ENCODE measurements at regions not wholly inside any gene's neighbourhood (a gene's known extent, or its start where the extent isn't known, plus 50 kb on each side); places are given as distances from the start of the nearest gene placed in this dataset.

GRCh38 chr21:25487046-25487594, 120.2 kb downstream of the MRPL39 start:
- H3K4me1 ChIP-seq (ENCODE audit: control insufficient read depth, insufficient read depth, low read length) = no peaks in the 10 kb centered on the region
- TF ChIP-seq CTCF (conservative IDR thresholded peaks at IDR 0.05; ENCODE audit: low read depth, low read length) (no peak), RAD21 (IDR thresholded peaks at IDR 0.05; ENCODE audit: low read length) (no peak), RFX5 (IDR thresholded peaks at IDR 0.05; ENCODE audit: low read depth, low read length) (no peak)
- no peak overlapping the region for H3K18ac ChIP-seq (ENCODE audit: low read depth, low read length)
- no CpG with 5 or more reads among the region's 3 CpGs for WGBS, 2 experiments (ENCODE audit: extremely low coverage in 2 of 2, insufficient read length in 1 of 2)
- H3K14ac ChIP-seq (replicated peaks; ENCODE audit: low read depth, low read length) = no peak overlapping the region
- H3K56ac ChIP-seq (ENCODE audit: extremely low read depth, insufficient read depth, low read length) = no peak overlapping the region
- H2BK5ac ChIP-seq (ENCODE audit: low read depth, low read length, poor library complexity, severe bottlenecking) = no peak overlapping the region
- DNase-seq = no peak
- dilution Hi-C loops (cut with HindIII; ENCODE audit: low sequenced_read_pairs, unreplicated experiment) = no loop called here
- no peak overlapping the region for H2AK9ac ChIP-seq (replicated peaks; ENCODE audit: low read depth, low read length, poor library complexity)
- H4K8ac ChIP-seq (ENCODE audit: low read depth in 2 of 2, low read length in 2 of 2) = no peak overlapping the region
- no peak overlapping the region for H3K4me2 ChIP-seq (ENCODE audit: low read depth, low read length)
- no peak overlapping the region for H3K27ac ChIP-seq (ENCODE audit: insufficient read depth, low read length)
- intact Hi-C loops (cut with micrococcal nuclease) = no loop called here
- H2BK20ac ChIP-seq (ENCODE audit: low read depth, low read length) = no peak overlapping the region
- no peak overlapping the region for H2BK120ac ChIP-seq (ENCODE audit: low read depth, low read length)
- in situ Hi-C loops (cut with MboI; ENCODE audit: low sequenced_read_pairs) = no loop called here
- H2AK5ac ChIP-seq (ENCODE audit: low read depth, low read length) = no peak overlapping the region
- ChIA-PET POLR2A (ENCODE audit: unreplicated experiment) (interaction anchor here (0.6 kb wide), 1 partner anchor 234 kb away, joined by 3 read pairs; no protein-coding TSS in a partner anchor), CTCF (interaction anchor here (0.6 kb wide), 1 partner anchor 591 kb away, joined by 4 read pairs; no protein-coding TSS in a partner anchor)
- BruUV-seq (replicated peaks) = no TSS peak
- H4K91ac ChIP-seq (ENCODE audit: insufficient read depth, low read depth, low read length) = no peak overlapping the region
- no peak overlapping the region for H3K4me3 ChIP-seq (ENCODE audit: insufficient read depth, low read depth, low read length)
- H3K9me3 ChIP-seq (ENCODE audit: control insufficient read depth, insufficient read depth, low read length) = no peaks in the 10 kb centered on the region
- ATAC-seq (ENCODE audit: low read depth) = no peak
- no peak overlapping the region for H3K4ac ChIP-seq (ENCODE audit: low read depth, low read length)
- H3K9ac ChIP-seq (ENCODE audit: low read depth, low read length) = no peak overlapping the region
- no peak overlapping the region for H2BK15ac ChIP-seq (ENCODE audit: low read depth, low read length)
- no peaks in the 10 kb centered on the region for H3K79me1 ChIP-seq (ENCODE audit: low read depth in 1 of 2, low read length in 2 of 2)
- no peaks in the 10 kb centered on the region for H3K9me1 ChIP-seq (ENCODE audit: insufficient read depth, low read length)
- no peaks in the 10 kb centered on the region for H4K20me1 ChIP-seq (ENCODE audit: insufficient read depth, low read length)
- no peak overlapping the region for H4K5ac ChIP-seq (ENCODE audit: low read depth, low read length)
- no peak overlapping the region for H2AFZ ChIP-seq (replicated peaks; ENCODE audit: low read length, poor library complexity)
- no peaks in the 10 kb centered on the region for H3K36me3 ChIP-seq (ENCODE audit: control insufficient read depth, insufficient read depth, low read length)
- no peak overlapping the region for H3K23ac ChIP-seq (ENCODE audit: low read depth, low read length)
- no peaks in the 10 kb centered on the region for H3K27me3 ChIP-seq (ENCODE audit: control insufficient read depth, insufficient read depth, low read length)

Data from IMR-90 (cell line).